ENCODE measurements at regions not wholly inside any gene's neighbourhood (a gene's known extent, or its start where the extent isn't known, plus 50 kb on each side); places are given as distances from the start of the nearest gene placed in this dataset.

GRCh38 chr4:52269761-52270160 lies 218.7 kb downstream of the SPATA18 start:
- TF ChIP-seq CTCF (IDR thresholded peaks at IDR 0.05; ENCODE audit: insufficient read depth, low read length) = no peak
- TF ChIP-seq REST (IDR thresholded peaks at IDR 0.05; ENCODE audit: insufficient replicate concordance, low read depth) = no peak
- TF ChIP-seq GABPA (IDR thresholded peaks at IDR 0.05; ENCODE audit: low read depth) = no peak
